ENCODE measurements at regions not wholly inside any gene's neighbourhood (a gene's known extent, or its start where the extent isn't known, plus 50 kb on each side); places are given as distances from the start of the nearest gene placed in this dataset.
A peak's percentile ranks its signal among the peaks of the same experiment; 100 is the strongest.

DNA sequence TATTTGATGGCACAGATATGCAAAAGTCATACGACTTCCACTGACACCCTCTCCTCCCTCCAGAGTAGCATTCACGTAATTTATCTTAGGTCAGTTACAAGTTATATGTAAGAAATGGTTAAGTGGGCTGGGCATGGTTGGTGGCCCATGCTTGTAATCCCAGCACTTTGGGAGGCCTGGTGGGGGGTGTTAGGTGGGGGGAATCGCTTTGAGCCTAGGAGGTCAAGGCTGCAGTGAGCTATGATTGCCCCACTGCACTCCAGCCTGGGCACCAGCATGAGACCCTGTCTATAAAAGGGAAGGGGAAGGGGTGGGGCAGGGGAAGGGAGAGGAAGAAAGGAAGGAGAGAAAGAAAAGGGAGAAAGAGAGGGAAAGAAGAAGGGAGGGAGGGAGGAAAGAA is 202.8 kb downstream of the AUH start:
- no peak for DNase-seq (ENCODE audit: low read depth)

DNA sequence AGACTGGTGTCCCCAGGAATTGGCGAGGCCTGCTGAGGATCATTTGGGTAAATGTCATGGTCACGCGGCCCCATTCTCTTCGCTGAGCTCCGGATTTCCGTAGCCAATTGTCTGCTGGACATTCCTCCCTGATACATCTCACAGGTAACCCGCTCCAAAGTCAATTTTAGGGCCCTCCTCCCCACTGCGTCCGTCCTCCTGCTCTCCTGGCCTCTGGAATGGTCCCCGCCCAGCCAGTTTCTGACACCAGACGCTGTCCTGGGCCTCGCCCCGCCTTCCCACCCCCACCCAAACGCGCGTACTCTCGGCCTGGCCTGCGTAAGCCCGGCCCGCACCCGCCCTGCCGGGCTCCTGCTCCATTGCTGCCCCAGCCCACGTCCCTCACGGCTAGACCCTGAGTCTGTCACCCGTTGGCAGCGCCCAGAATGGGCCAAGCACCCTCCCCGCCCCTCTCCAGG is 202.0 kb downstream of the AUH start:
- no peak for DNase-seq (ENCODE audit: low read depth)

DNA sequence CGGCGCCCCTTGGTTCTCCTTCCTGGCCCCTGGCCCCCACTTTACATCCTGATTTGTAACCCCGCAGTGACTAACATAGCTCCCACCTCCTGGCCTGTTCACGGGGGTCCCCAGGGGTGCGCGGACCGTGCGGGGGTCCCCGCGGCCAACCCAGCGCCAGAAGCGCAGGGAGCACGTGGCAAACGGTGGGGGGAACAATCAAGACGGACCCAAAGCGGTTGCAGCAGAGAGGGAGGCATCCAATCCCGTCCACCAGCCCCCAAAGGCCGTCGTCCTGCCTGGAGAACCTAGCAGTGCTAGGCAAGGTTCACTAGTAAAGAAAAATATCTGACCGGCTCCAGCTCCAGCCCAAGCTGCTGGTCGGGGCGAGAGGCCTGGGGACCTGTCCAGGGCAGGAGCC is 201.5 kb downstream of the AUH start:
- no peak for DNase-seq (ENCODE audit: low read depth)

DNA sequence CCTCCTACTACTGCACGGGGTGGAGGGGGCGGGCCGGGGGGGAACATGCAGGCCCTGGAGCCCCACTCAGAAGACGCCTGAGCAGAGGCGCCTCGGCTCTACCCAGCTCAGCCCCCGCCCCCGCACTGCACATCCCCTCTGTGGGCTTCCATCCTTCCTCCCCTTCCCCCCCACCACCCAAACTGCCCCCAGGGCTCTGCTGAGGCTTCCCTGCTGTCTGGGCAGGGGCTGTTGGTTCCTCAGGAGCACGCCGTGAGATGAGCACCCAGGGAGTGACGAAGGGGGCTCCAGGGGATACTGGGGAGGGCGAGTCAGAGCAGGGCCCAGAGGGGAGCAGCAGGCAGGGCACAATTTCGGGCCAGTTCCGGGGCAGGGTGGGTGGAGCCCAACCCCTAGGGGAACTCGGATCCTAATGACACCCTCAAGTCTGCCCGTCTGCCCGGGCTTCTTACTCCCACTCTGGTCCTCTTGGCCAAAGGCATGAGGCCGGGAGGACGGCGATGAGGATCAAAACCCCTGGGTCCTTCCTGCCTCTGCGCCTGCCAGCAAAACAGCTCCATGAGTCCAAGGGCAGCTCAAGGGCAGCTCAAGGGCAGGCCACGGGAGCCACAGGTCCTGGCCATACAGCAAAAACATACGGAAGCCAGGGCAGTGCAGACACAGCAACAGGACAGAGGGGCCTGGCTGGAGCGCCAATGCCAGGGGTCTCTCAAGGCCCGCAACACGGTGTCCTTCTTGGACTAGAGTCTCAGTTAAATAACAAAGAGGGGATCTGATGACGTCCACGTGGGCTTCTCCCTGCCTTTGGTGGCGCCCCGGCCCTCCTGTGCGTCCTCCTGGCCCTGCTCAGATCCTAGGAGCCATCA is 200.9 kb downstream of the AUH start:
- no peak for DNase-seq (ENCODE audit: low read depth)

DNA sequence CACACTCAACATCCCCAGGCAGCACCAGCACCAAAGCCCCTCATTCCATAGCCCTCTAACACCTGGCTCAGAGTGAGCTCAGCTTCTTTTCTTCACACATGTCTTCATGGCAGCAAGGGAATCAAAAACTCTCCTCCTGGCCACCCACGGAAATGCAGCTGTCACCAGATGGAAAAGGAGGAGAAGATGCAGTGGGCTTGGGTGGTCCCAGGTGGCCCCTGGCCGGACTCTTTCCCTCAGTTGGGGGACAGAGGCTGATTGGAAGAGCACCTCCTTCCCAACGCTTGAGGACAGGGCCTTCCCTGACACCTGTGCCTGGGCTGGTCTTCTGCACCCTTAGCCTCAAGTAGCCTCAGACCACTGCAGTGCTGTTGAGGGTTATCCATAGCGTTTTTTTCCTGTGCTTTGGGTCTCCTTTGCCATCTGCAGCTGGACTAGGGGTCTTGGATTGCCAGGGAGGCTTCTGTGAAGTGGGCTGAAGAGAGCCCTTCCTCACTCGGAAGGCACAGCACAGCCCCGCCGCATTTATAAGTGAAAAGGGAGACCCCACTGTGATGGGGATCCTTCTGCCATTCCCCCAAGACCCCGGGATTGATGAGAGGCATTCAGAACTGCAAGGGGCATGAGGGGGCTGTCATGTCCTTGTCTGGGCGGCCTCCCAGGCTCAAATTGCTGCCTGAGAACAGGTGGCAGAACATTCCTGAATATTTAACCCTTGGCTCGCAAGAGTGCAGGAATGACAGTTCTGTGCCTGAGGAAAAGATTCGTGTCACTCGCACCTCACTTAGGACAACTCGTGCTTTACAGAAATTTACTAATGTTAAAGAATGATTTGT is 200.0 kb downstream of the AUH start:
- no peak for DNase-seq (ENCODE audit: low read depth)

DNA sequence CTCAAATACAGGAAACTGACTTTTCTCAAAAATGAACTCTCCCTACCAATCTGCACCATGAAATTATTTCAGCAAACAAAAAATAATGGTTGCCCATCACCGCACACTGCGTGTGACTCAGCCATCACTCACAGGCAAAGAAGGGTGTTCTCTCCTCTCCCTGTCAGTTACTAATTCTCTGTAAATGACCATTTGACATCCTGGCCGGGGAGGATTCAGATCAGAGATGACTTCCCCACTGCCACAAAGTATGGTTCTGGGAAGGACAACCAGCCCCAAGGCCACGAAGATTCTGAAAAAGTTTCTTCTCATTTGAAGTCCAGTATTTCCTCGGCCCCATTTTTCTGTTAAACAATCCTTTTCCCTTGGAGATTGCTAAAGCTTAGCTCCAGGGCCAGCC is 199.4 kb downstream of the AUH start:
- DNase-seq (ENCODE audit: low read depth), result peak; percentile 61

DNA sequence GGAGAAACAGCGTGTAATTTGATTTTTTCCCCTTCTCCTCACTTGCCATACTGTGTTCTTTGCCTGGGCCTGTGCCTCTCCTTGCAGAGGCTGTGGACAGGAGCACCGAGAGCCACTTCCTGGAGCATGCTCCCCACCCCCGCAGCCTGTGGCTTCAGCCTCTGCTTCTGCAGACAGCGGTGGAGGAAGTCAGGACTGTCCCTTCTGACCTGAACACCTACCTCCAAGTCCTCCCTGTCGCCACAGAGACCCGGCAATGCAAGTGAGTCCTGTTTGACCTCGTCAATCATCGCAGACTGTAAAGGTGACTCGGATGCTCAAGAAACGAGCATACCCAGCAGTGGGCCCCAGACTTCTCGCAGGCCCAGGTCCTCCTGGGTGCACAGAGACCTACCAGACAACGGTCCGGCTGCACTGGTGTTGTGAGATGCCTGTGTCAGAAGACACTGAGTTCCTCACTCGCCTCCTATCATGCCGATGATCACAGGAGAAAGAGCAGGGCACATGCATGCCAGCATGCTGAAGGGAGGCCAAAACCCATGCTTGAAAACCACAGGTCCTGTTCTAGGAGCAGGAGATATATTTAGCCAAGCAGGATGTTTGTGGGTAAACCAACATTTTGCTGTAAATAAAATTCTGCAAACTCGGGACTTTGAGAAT is 198.8 kb downstream of the AUH start:
- DNase-seq (ENCODE audit: low read depth), result no peak

DNA sequence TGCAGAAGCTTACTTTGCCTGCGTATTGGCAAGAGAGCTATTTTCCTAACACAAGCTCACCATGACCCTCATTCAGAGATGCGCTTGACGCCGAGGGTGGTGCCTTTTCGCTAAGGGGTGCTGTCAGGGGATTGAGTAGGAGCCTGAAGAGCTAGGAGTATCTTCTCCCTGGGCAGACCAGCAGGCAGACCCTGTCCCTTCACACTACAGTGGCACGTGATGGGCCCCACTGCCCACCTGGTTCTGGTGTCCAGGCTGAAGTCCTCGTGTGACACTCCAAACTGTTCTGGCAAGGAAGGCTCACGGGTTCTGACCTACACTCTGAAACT is 198.3 kb downstream of the AUH start:
- DNase-seq (ENCODE audit: low read depth), result no peak

DNA sequence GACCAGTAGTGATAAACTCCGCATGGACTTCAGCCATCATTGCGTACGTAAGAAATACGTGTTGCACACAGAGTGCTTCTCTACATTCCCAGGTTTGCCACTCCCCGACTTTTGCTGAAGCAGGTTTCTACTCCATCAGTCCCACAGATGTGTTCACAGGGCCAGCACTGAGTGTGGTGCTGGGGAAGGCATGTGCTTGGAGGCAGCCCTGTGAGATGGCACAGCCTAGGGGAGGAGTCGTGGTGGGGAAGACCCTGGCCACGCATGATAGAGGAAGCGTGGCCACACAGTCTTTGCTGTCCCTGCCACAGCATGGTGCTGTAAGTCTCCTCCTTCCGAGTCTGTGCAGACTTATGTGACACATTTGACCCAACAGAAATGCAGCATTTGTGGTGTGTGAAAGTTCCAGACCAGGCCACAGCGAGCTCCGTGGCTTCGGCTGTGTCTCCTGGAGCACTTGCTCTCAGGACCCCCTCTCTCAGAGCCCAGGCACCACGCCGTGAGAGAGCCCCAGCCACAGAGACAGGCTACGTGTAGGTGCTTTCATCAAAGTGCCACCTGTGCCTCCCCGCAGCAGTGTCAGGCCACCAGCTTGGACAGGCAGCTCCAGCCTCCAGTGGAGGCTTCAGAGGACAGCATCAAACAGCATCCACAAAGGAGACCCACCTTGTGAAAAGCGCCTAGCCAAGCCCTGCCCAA is 197.8 kb downstream of the AUH start:
- no peak for DNase-seq (ENCODE audit: low read depth)

Data from HS-27A (cell line).